Ishikawa (cell line): ENCODE measurements at regions not wholly inside any gene's neighbourhood (a gene's known extent, or its start where the extent isn't known, plus 50 kb on each side); places are given as distances from the start of the nearest gene placed in this dataset.

ENCODE experiments used
- CEBPB ChIP-seq: IDR thresholded peaks from 2 replicates; pipeline ENCODE4 v1.6.1; 2012
- CREB1 ChIP-seq: IDR thresholded peaks from 2 replicates; pipeline ENCODE4 v1.6.1; 2012; ENCODE audit warnings: low read depth
- EGR1 ChIP-seq: IDR thresholded peaks from 2 replicates; pipeline ENCODE4 v1.6.1; 2012
- EP300 ChIP-seq: IDR thresholded peaks from 2 replicates; pipeline ENCODE4 v1.6.1; 2012; ENCODE audit warnings: borderline replicate concordance
- FOXM1 ChIP-seq: IDR thresholded peaks from 2 replicates; pipeline ENCODE4 v1.6.1; 2012; ENCODE audit warnings: low read depth, borderline replicate concordance
- MAX ChIP-seq: IDR thresholded peaks from 2 replicates; pipeline ENCODE4 v1.6.1; 2012
- NFIC ChIP-seq: IDR thresholded peaks from 2 replicates; pipeline ENCODE4 v1.6.1; 2012
- RAD21 ChIP-seq: IDR thresholded peaks from 2 replicates; pipeline ENCODE4 v1.6.1; 2012; ENCODE audit warnings: low read depth
- REST ChIP-seq: IDR thresholded peaks from 2 replicates; pipeline ENCODE4 v1.6.1; 2012; ENCODE audit warnings: low read depth, mild to moderate bottlenecking
- TAF1 ChIP-seq: IDR thresholded peaks from 2 replicates; pipeline ENCODE4 v1.6.1; 2012; ENCODE audit warnings: low read depth, mild to moderate bottlenecking
- TCF12 ChIP-seq: IDR thresholded peaks from 2 replicates; pipeline ENCODE4 v1.6.1; 2012; ENCODE audit warnings: low read depth
- TEAD4 ChIP-seq: IDR thresholded peaks from 2 replicates; pipeline ENCODE4 v1.6.1; 2012
- USF1 ChIP-seq: IDR thresholded peaks from 2 replicates; pipeline ENCODE4 v1.6.1; 2012
- YY1 ChIP-seq: IDR thresholded peaks from 2 replicates; pipeline ENCODE4 v1.6.1; 2012; ENCODE audit warnings: low read depth
- ZBTB7A ChIP-seq: IDR thresholded peaks from 2 replicates; pipeline ENCODE4 v1.6.1; 2012; ENCODE audit warnings: low read depth

GRCh38 chr2:11102466-11102865 lies 52.8 kb upstream of the SLC66A3 start:
- TF ChIP-seq REST = no peak
- no peak for TF ChIP-seq YY1
- no peak for TF ChIP-seq USF1
- no peak for TF ChIP-seq CREB1
- TF ChIP-seq NFIC = no peak
- no peak for TF ChIP-seq TEAD4
- no peak for TF ChIP-seq FOXM1

GRCh38 chr2:11102956-11103860 lies 52.1 kb upstream of the SLC66A3 start:
- TF ChIP-seq TAF1 (no peak), TCF12 (no peak), NFIC (no peak), REST (no peak), CREB1 (no peak), EGR1 (no peak), MAX (no peak), FOXM1 (no peak), USF1 (no peak), ZBTB7A (no peak), CEBPB (no peak), TEAD4 (no peak), YY1 (no peak), RAD21 (no peak), EP300 (no peak)

GRCh38 chr2:11103984-11104793 lies 51.1 kb upstream of the SLC66A3 start:
- no peak for TF ChIP-seq TAF1
- no peak for TF ChIP-seq YY1
- no peak for TF ChIP-seq TEAD4
- TF ChIP-seq ZBTB7A = no peak
- TF ChIP-seq EP300 = no peak
- no peak for TF ChIP-seq MAX
- no peak for TF ChIP-seq CREB1
- TF ChIP-seq REST = no peak
